Sigmoid colon (tissue), 3 donors: ENCODE measurements at regions not wholly inside any gene's neighbourhood (a gene's known extent, or its start where the extent isn't known, plus 50 kb on each side); places are given as distances from the start of the nearest gene placed in this dataset.

ENCODE experiments used
- POLR2A ChIP-seq, 2 donors: fragments of 450-650 bp; IDR thresholded peaks; one replicate each; pipeline ENCODE4 v1.6.1; 2016; ENCODE audit warnings: antibody characterized with exemption in 2 of 2, mild to moderate bottlenecking in 2 of 2, moderate library complexity in 2 of 2
- TF ChIP-seq, protein P1 (sequence below), 4 experiments: fragments of 450-650 bp in 3 of 4; fragments of 200-600 bp in 1 of 4; IDR thresholded peaks; one replicate each; pipeline ENCODE4 v1.5.1; 2016 to 2019; ENCODE audit warnings: antibody characterized with exemption in 4 of 4, mild to moderate bottlenecking in 3 of 4, moderate library complexity in 2 of 4

DNA sequence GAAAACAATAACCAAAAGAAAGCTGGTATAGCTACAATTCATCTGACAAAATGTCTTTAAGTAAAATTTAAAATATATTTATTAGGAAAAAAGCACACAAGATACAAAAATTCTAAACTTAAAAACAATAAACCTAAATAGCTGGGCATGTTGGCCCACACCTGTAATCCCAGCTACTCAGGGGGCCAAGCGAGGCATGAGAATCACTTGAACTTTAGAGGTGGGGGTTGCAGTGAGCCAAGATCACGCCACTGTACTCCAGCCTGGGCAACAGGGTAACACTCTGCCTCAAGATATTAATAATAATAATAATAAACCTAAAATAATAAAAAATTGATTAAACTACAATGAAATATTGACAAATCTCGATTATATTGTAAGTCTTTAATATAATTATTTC, 77.8 kb upstream of the PDK4 start:
- TF ChIP-seq, protein P1, sequence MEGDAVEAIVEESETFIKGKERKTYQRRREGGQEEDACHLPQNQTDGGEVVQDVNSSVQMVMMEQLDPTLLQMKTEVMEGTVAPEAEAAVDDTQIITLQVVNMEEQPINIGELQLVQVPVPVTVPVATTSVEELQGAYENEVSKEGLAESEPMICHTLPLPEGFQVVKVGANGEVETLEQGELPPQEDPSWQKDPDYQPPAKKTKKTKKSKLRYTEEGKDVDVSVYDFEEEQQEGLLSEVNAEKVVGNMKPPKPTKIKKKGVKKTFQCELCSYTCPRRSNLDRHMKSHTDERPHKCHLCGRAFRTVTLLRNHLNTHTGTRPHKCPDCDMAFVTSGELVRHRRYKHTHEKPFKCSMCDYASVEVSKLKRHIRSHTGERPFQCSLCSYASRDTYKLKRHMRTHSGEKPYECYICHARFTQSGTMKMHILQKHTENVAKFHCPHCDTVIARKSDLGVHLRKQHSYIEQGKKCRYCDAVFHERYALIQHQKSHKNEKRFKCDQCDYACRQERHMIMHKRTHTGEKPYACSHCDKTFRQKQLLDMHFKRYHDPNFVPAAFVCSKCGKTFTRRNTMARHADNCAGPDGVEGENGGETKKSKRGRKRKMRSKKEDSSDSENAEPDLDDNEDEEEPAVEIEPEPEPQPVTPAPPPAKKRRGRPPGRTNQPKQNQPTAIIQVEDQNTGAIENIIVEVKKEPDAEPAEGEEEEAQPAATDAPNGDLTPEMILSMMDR (IDR thresholded peaks at IDR 0.05), result no peak
- TF ChIP-seq POLR2A (IDR thresholded peaks at IDR 0.05), result no peak
